DND-41 (cell line): ENCODE measurements at regions not wholly inside any gene's neighbourhood (a gene's known extent, or its start where the extent isn't known, plus 50 kb on each side); places are given as distances from the start of the nearest gene placed in this dataset.

Experiments used
- EZH2 ChIP-seq: IDR thresholded peaks from 3 replicates; pipeline ENCODE4 v1.6.1; 2012; ENCODE audit warnings: borderline replicate concordance, low read depth, mild to moderate bottlenecking, moderate library complexity, low read length, inconsistent platforms; ENCODE audit not compliant: severe bottlenecking
- TF ChIP-seq, protein P1 (sequence below): IDR thresholded peaks from 2 replicates; pipeline ENCODE4 v1.5.1; 2012; ENCODE audit warnings: borderline replicate concordance, low read length, moderate library complexity, mild to moderate bottlenecking; ENCODE audit not compliant: poor library complexity, severe bottlenecking; ENCODE audit errors: extremely low read depth

DNA sequence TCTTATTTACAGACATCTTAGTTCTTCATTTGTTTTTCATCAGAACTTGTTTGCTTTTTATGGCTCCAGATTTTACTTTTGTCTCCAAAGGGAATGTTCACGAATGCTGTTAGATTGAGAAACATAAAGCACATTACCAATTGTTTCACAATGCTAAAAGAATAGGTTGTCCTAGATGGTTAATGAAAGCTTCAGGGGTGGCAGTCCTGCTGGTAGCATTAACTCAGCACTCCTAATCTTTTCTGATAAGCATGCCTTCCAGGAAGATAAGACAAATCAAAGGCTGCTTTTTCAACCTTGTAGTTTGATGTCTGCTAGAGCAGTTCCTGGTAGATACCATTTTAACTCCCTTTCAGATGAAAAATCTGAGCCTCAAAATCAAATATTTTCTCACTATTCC is 619.4 kb downstream of the PYDC2 start:
- TF ChIP-seq, protein P1, sequence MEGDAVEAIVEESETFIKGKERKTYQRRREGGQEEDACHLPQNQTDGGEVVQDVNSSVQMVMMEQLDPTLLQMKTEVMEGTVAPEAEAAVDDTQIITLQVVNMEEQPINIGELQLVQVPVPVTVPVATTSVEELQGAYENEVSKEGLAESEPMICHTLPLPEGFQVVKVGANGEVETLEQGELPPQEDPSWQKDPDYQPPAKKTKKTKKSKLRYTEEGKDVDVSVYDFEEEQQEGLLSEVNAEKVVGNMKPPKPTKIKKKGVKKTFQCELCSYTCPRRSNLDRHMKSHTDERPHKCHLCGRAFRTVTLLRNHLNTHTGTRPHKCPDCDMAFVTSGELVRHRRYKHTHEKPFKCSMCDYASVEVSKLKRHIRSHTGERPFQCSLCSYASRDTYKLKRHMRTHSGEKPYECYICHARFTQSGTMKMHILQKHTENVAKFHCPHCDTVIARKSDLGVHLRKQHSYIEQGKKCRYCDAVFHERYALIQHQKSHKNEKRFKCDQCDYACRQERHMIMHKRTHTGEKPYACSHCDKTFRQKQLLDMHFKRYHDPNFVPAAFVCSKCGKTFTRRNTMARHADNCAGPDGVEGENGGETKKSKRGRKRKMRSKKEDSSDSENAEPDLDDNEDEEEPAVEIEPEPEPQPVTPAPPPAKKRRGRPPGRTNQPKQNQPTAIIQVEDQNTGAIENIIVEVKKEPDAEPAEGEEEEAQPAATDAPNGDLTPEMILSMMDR, result no peak
- no peak for TF ChIP-seq EZH2
